Nephron (organoid): ENCODE measurements at regions not wholly inside any gene's neighbourhood (a gene's known extent, or its start where the extent isn't known, plus 50 kb on each side); places are given as distances from the start of the nearest gene placed in this dataset.

Source experiments
- H3K27ac Mint-ChIP-seq, 3 experiments: 2 replicates each; pipeline ENCODE4 v1.8.0; 2020; ENCODE audit warnings: mixed read lengths in 3 of 3, mild to moderate bottlenecking in 2 of 3, moderate library complexity in 1 of 3
- H3K27me3 Mint-ChIP-seq: 2 replicates; pipeline ENCODE4 v1.8.0; 2021; ENCODE audit warnings: low read depth, mild to moderate bottlenecking, moderate library complexity, mixed read lengths
- H3K36me3 Mint-ChIP-seq: 2 replicates; pipeline ENCODE4 v1.8.0; 2020; ENCODE audit warnings: low read depth, mixed read lengths
- H3K4me1 Mint-ChIP-seq: 2 replicates; pipeline ENCODE4 v1.8.0; 2020; ENCODE audit warnings: mixed read lengths
- H3K4me3 Mint-ChIP-seq, 3 experiments: 2 replicates each; pipeline ENCODE4 v1.8.0; 2020; ENCODE audit warnings: mild to moderate bottlenecking in 3 of 3, mixed read lengths in 3 of 3, moderate library complexity in 2 of 3
- H3K9me3 Mint-ChIP-seq: 2 replicates; pipeline ENCODE4 v1.8.0; 2020; ENCODE audit warnings: mixed read lengths
- TF ChIP-seq, protein P1 (sequence below), 3 experiments: fragments of 200-600 bp; sonication (generic); IDR thresholded peaks; one replicate each; pipeline ENCODE4 v1.5.0; 2021; ENCODE audit warnings: antibody characterized with exemption in 3 of 3; ENCODE audit not compliant: unreplicated experiment in 3 of 3

DNA sequence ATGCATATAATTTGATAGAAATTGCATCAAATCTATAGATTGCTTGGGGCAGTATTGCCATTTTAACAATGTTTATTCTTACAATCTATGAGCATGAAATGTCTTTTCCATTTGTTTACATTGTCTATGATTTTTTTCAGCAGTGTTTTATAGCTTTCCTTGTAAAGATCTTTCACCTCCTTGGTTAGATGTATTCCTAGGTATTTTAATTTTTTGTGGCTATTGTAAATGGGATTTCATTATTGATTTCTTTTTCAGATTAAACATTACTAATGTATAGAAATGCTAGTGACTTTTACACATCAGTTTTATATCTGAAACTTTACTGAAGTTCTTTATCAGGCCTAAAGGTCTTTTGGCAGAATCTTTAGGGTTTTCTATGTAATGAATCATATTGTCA lies 237.6 kb upstream of the STAC start:
- no peaks in the 10 kb centered on the region for H3K4me1 Mint-ChIP-seq
- no peaks in the 10 kb centered on the region for H3K36me3 Mint-ChIP-seq
- H3K9me3 Mint-ChIP-seq = no peaks in the 10 kb centered on the region
- H3K4me3 Mint-ChIP-seq = no peak overlapping the region
- H3K27me3 Mint-ChIP-seq = no peaks in the 10 kb centered on the region
- no peak overlapping the region for H3K27ac Mint-ChIP-seq
- TF ChIP-seq, protein P1, sequence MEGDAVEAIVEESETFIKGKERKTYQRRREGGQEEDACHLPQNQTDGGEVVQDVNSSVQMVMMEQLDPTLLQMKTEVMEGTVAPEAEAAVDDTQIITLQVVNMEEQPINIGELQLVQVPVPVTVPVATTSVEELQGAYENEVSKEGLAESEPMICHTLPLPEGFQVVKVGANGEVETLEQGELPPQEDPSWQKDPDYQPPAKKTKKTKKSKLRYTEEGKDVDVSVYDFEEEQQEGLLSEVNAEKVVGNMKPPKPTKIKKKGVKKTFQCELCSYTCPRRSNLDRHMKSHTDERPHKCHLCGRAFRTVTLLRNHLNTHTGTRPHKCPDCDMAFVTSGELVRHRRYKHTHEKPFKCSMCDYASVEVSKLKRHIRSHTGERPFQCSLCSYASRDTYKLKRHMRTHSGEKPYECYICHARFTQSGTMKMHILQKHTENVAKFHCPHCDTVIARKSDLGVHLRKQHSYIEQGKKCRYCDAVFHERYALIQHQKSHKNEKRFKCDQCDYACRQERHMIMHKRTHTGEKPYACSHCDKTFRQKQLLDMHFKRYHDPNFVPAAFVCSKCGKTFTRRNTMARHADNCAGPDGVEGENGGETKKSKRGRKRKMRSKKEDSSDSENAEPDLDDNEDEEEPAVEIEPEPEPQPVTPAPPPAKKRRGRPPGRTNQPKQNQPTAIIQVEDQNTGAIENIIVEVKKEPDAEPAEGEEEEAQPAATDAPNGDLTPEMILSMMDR (IDR thresholded peaks at IDR 0.05; ENCODE audit: unreplicated experiment in 3 of 3) = no peak

DNA sequence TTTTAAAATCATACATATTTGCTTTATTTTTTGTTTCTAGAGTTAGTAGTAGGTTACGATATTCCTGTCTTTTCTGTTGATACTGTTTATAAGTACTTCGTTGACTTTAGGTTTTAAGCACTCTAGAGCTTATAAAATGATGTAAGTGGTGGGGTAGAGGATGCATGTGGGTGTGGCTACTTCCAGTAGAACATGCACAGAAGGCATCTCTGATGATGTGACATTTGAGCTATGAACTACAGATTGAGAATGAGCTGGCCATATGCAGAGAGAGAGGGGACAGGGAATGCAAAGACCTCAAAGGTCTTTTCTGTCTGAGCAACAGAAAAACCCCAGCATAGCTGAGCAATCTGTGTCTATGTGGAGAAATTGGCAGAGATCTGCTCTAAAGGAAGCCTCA lies 233.9 kb upstream of the STAC start:
- H3K27me3 Mint-ChIP-seq = no peaks in the 10 kb centered on the region
- H3K27ac Mint-ChIP-seq = no peak overlapping the region
- H3K4me3 Mint-ChIP-seq = no peak overlapping the region
- TF ChIP-seq, protein P1 (IDR thresholded peaks at IDR 0.05; ENCODE audit: unreplicated experiment in 3 of 3) = no peak
- no peaks in the 10 kb centered on the region for H3K4me1 Mint-ChIP-seq
- no peaks in the 10 kb centered on the region for H3K36me3 Mint-ChIP-seq
- no peaks in the 10 kb centered on the region for H3K9me3 Mint-ChIP-seq

DNA sequence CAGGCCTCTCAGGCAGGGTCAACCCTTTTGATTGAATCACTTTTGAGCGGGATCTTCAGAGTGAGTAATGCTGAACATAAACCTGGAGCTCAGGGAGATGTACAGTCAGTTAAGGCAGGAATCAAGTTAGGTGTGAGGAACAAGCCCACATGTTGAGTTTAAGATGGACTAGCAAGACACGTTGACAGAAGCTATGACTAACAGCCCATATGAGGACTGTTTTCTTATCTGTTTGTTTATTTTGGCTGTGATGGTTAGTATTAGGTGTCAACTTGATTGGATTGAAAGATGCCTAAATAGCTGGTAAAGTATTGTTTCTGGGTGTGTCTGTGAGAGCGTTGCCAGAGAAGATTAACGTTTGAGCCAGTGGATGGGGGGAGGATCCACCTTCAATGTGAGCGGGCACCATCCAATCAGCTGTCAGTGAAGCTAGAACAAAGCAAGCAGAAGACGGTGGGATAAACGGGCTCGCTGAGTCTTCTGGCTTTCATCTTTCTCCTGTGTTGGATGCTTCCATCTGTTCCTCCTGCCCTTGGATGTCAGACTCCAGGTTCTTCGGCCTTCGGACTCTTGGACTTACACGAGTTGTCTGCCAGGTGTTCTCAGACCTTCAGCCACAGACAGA lies 232.3 kb upstream of the STAC start:
- Mint-ChIP-seq H3K27ac (no peak overlapping the region), H3K4me3 (no peak overlapping the region), H3K9me3 (no peaks in the 10 kb centered on the region), H3K27me3 (no peaks in the 10 kb centered on the region), H3K4me1 (no peaks in the 10 kb centered on the region), H3K36me3 (no peaks in the 10 kb centered on the region)
- TF ChIP-seq, protein P1 (IDR thresholded peaks at IDR 0.05; ENCODE audit: unreplicated experiment in 3 of 3) = no peak

DNA sequence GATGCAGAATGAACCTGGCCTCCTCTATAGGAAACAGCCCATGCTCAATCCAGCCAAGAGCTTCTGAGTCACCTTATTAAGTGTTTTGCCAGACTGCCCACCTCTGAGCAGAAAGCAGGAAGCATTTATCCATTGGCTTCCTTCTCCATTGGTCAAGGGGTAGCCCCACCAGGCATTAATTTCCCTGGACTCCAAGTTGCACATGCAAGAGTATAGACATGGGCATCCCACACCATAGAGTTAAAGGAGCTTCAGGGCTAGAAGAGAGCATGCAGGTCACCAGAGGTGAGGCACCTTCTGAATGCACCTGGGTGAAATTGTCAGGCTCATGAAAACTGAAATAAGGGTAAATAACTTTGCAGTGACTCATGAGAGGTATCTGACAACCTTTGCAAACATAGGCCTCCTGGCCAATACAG lies 230.8 kb upstream of the STAC start:
- no peak overlapping the region for H3K4me3 Mint-ChIP-seq
- no peaks in the 10 kb centered on the region for H3K9me3 Mint-ChIP-seq
- no peaks in the 10 kb centered on the region for H3K36me3 Mint-ChIP-seq
- TF ChIP-seq, protein P1 (IDR thresholded peaks at IDR 0.05; ENCODE audit: unreplicated experiment in 3 of 3) = no peak
- H3K4me1 Mint-ChIP-seq = no peaks in the 10 kb centered on the region
- H3K27me3 Mint-ChIP-seq = no peaks in the 10 kb centered on the region
- H3K27ac Mint-ChIP-seq = no peak overlapping the region

DNA sequence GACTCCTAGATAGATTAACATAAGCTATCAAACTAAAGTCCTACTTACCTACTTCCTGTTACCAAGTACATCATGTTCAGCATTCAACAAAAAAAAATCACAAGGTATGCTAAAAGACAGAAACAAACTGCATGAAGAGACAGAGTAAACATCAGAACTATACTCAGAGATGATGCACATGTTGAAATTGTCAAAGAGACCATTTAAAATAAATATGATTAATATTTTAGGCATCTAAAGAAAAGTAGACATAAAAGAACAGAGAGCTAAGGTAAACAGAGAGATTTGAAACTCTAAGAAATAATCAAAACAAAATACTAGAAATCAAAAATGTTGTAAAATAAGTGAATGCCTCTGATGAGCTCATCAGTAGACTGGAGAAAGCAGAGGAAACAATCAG lies 224.8 kb upstream of the STAC start:
- H3K27ac Mint-ChIP-seq = no peak overlapping the region
- TF ChIP-seq, protein P1 (IDR thresholded peaks at IDR 0.05; ENCODE audit: unreplicated experiment in 3 of 3) = no peak
- no peak overlapping the region for H3K4me3 Mint-ChIP-seq
- H3K4me1 Mint-ChIP-seq = no peaks in the 10 kb centered on the region
- H3K36me3 Mint-ChIP-seq = no peaks in the 10 kb centered on the region
- no peaks in the 10 kb centered on the region for H3K27me3 Mint-ChIP-seq
- H3K9me3 Mint-ChIP-seq = no peaks in the 10 kb centered on the region

DNA sequence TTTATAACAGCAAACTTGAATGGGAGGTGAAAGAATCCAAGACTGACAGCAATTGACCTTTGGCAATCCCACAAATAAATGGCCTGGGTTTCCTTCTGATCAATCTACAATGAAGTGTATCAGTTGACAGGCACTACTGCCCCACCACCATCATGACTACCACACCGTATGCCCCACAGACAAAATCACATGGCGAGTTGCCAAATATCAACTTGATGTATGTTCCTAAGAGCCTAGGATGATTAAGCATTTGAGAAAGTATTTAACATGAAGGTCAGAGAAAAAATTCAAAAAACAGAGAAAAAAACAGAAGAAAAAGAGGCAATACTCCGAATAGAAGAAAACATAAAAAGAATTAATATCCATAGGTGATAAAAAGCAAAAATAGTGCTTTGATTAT lies 215.9 kb upstream of the STAC start:
- no peak overlapping the region for H3K27ac Mint-ChIP-seq
- no peaks in the 10 kb centered on the region for H3K4me1 Mint-ChIP-seq
- no peak overlapping the region for H3K4me3 Mint-ChIP-seq
- H3K36me3 Mint-ChIP-seq = no peaks in the 10 kb centered on the region
- no peaks in the 10 kb centered on the region for H3K27me3 Mint-ChIP-seq
- no peaks in the 10 kb centered on the region for H3K9me3 Mint-ChIP-seq
- TF ChIP-seq, protein P1 (IDR thresholded peaks at IDR 0.05; ENCODE audit: unreplicated experiment in 3 of 3) = no peak
